ENCODE measurements at regions not wholly inside any gene's neighbourhood (a gene's known extent, or its start where the extent isn't known, plus 50 kb on each side); places are given as distances from the start of the nearest gene placed in this dataset.

DNA sequence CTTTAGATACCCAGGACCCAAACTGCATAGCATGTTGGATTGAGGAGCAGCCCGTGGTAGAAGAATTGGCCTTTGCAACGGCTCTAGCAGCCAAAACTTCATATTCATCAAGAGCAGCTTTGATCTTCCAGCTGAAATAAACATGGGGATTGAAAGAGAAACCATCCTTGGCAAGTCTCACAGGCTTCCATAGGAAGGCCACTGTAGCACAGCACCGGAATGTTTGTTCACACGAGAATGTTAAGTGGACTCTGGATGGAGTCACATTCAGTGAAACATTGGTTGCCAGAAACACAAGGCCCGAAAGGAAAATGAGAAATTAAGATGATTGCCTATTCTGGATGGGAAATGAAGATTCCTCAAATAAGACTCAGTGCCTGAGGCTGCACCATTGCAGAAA is 97.4 kb downstream of the RAB18 start:
- TF ChIP-seq, protein P1, sequence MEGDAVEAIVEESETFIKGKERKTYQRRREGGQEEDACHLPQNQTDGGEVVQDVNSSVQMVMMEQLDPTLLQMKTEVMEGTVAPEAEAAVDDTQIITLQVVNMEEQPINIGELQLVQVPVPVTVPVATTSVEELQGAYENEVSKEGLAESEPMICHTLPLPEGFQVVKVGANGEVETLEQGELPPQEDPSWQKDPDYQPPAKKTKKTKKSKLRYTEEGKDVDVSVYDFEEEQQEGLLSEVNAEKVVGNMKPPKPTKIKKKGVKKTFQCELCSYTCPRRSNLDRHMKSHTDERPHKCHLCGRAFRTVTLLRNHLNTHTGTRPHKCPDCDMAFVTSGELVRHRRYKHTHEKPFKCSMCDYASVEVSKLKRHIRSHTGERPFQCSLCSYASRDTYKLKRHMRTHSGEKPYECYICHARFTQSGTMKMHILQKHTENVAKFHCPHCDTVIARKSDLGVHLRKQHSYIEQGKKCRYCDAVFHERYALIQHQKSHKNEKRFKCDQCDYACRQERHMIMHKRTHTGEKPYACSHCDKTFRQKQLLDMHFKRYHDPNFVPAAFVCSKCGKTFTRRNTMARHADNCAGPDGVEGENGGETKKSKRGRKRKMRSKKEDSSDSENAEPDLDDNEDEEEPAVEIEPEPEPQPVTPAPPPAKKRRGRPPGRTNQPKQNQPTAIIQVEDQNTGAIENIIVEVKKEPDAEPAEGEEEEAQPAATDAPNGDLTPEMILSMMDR (IDR thresholded peaks at IDR 0.05 in 4 of 5, conservative IDR thresholded peaks at IDR 0.05 in 1 of 5) = no peak
- TF ChIP-seq POLR2A (IDR thresholded peaks at IDR 0.05) = no peak
